Skeletal muscle cell (primary cell): ENCODE measurements at regions not wholly inside any gene's neighbourhood (a gene's known extent, or its start where the extent isn't known, plus 50 kb on each side); places are given as distances from the start of the nearest gene placed in this dataset.
A peak's percentile ranks its signal among the peaks of the same experiment; 100 is the strongest.
"Not testable (repeated sequence)": the region's sequence is repeated elsewhere in the genome, so short reads cannot be mapped to it uniquely, and the experiment has no call there.

Source experiments
- DNase-seq: peaks from one replicate; pipeline ENCODE4 v3.0.0-alpha.2; 2010; ENCODE audit warnings: low read depth
- H3K4me3 ChIP-seq: 2 replicates; pipeline ENCODE4 v1.5.1; 2011; ENCODE audit warnings: low read depth, mild to moderate bottlenecking, control low read depth, low read length, moderate library complexity

- H3K4me3 ChIP-seq, result no peak overlapping the region
- no peak for DNase-seq
Measured at GRCh38 chr5:83889971-83890745, 169.5 kb upstream of the HAPLN1 start.

DNA sequence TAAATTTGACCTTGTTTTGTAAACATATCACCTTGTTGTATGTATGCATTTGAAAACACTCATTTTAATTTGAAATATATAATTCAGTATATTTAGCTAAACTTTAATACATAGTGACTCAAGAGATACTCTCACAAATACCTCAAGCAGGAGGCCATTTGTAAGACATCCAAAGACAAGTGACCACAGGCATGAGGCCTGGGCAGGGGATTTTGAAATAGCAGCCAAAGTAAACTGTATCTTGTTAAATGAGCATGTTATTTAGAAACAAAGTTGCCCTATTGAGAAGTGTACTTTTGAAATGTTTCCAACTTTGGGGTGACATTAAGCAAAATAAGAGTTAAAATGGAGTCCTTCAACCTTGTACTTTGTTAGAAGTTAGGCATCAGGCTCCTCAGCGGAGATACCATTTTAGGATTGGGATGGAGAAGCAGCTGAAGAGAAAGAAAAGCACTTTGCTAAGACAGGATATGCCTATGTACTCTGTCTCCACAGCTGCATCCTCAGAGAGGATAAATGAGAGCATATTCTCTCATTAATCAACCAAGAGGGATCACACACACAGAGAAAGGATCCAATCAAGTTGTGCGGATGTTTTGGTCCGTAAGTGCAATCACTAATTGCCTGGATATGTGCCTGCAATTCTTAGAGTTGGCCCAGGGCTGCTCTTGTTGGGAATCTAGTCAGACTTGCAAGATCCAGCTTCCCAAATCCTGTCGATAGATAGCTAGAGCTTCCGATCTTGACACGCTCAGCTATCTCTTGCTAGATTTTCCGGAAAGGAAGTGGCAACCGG, 157.5 kb upstream of the HAPLN1 start:
- no peak overlapping the region for H3K4me3 ChIP-seq
- no peak for DNase-seq

DNA sequence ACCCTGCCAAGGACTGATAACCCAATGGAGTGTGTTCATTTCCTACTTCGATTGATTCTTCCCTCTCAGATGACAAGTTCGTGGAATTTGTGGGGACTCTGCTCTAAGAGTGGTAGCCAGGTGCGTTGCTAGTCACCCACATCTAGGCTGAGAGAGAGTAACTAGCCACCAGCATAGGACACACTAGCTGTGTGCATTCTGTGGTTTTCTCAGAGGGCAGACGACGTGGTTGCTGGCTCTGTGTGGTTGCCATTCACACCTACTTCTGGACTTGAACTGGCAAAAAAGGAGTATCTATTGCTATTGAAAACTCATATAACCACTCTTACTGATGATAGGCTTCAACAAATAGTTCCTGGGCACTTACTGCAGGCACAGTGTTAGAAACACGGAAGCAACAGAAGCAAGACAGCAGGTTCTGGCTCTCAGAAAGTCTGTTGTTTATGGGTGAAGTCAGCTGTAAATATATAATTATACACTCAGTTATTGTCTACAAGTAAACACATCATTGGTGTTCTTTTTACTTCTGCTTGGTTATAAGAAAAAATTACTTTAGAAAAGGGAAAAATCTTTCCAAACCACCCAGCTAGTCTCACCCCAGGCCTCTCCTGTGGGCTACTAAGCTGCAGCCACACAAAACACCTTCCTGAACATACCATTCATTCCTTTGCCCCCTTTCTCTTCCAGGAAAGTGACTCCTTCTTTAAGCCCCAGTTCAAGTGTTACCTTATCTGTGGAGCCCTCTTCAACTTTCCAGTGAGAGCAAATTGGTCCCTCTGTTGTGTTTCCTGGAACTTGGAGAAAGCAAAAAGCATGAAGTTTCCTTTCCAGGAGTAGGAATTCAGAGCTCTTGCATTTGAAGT, 151.1 kb upstream of the HAPLN1 start:
- DNase-seq, result no peak
- no peak overlapping the region for H3K4me3 ChIP-seq

DNA sequence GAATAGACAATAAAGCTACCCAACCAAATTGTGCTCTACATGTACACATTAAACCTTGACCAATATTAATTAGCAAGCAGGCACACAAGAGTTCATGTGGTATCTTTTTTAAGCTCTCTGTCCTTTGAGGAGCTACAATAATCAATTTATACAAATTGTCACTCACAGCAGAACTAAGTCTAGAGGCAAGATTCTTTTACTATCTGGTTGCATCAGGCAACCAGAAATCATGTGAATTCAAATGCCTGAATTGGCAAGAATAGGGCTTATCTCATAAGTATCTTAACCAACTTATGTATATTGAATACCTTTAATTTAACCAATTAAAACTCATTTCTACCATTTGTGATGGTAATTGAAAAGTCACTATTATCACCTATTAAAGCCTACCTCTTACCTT, 145.5 kb upstream of the HAPLN1 start:
- no peak for DNase-seq
- H3K4me3 ChIP-seq, result no peak overlapping the region

DNA sequence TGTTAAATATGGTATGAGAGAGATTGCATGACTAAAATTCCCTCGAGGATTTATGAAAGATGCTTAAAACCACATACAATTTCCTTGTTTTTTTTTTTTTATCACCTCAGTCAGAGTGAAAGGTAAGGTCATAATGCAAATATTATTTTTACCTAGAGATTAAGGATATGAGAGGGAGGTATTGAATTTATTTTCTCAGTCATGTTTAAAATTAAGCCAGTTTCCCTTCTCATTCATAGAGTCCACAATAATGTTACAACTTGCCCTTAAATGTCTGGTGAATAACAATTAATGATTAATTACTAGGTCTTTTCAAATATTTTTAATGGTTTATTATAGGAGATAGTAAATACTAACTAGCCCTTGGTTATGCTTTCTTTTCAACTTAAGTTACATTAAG, 144.9 kb upstream of the HAPLN1 start:
- no peak overlapping the region for H3K4me3 ChIP-seq
- DNase-seq, result no peak

- no peak overlapping the region for H3K4me3 ChIP-seq
- no peak for DNase-seq
Measured at GRCh38 chr5:83864652-83865051, 144.0 kb upstream of the HAPLN1 start.

GRCh38 chr5:83857341-83857740, 136.7 kb upstream of the HAPLN1 start:
- no peak overlapping the region for H3K4me3 ChIP-seq
- DNase-seq, result no peak

DNA sequence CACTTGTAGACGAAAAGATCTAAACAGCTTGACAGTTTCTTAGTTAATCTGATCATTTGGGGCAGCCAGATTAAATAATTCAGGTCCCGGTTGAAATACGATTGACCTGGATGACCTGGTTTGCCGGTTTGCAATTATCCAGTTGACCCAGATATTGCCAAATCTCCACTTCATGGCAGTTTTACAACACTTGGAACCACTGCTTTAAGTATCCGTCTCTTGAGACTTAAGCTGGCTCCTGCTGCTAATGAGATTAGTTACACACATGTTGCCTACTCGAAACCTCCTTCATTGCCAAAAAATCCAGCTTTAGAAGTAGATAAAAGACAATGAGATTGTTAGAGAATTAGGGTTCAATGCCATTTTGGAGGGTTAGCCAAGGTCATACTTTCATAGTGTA, 136.2 kb upstream of the HAPLN1 start:
- no peak for DNase-seq
- H3K4me3 ChIP-seq, result no peak overlapping the region

- not testable (repeated sequence) for DNase-seq
Measured at GRCh38 chr5:83850412-83850811, 129.8 kb upstream of the HAPLN1 start.

GRCh38 chr5:83848941-83849340, 128.3 kb upstream of the HAPLN1 start:
- DNase-seq, result no peak
- H3K4me3 ChIP-seq, result no peak overlapping the region

More at GRCh38 chr5:83850412-83850811, 129.8 kb upstream of the HAPLN1 start:
- H3K4me3 ChIP-seq, result not testable (repeated sequence)

DNA sequence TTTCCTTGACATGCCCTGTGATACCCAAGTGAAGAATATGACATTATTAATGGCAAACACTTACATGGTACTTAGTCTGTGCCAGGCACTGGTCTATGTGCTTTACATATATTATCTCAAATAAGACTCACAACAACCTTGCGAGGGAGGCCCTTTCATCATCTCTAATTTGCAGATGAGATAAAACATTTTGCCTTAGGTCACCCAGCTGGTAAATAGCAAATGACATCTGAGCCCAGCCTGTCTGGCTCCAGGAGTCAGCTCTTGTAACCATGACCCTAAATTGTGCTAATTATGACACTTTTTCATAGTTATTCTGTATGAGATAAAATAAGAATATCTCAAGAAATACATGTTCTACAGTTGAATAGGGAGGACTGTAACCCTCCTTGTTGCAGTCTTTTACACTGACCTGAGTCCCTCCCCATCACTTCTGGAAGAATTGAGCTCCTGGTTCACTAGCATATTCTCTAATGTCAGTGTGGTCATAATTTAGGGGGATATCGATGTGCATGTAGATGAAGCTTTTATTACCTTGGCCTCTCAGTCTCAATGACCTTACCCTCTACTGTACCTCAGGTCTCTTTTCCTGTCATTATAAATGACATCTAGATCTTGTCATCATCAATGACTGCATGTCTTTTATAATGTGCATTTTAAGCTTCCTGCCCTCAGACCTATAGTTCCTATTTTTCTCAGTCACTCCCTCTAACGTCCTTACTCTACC, 126.1 kb upstream of the HAPLN1 start:
- no peak for DNase-seq
- H3K4me3 ChIP-seq, result no peak overlapping the region

- no peak overlapping the region for H3K4me3 ChIP-seq
- peak; percentile 54 for DNase-seq
Measured at GRCh38 chr5:83844449-83845068, 123.9 kb upstream of the HAPLN1 start.

DNA sequence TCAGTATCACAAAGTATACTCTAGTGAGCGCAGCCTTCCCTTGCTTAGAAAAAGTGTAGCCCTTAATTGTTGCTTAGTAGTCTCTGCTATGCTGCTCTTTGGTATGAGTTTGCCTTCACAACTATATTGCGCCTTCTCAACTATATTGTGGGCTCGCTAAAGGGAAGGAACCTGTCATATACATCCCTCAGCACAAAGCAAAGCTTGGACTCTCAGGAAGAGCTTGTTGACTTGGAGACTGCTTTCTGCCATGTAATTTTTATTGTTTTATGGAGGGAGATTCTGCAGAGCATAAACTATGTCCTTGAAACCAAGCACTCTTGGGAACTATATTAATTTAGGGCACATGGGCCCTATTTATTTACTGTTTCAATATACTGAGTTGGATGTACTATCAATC, 119.1 kb upstream of the HAPLN1 start:
- no peak overlapping the region for H3K4me3 ChIP-seq
- no peak for DNase-seq

DNA sequence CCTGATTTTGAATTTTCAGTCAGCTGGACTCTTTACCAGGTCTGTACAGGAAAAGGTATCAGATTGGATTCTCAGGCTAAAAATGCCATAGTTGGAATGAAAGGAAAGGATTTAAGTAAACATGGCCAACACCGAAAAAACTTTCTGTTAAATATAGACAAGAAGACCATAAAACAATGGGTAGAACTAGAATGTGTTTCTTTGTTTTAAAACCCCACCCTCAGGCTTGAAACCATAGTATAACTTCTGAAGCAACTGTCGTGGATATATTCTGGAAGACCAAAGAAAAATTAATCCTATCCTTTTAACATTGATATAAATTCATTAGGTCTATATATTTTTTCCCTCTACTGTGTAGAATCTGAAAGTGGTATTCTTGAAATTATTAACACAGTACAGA, 118.6 kb upstream of the HAPLN1 start:
- DNase-seq, result no peak
- no peak overlapping the region for H3K4me3 ChIP-seq

- DNase-seq, result no peak
- no peak overlapping the region for H3K4me3 ChIP-seq
Measured at GRCh38 chr5:83837265-83837907, 116.7 kb upstream of the HAPLN1 start.

DNA sequence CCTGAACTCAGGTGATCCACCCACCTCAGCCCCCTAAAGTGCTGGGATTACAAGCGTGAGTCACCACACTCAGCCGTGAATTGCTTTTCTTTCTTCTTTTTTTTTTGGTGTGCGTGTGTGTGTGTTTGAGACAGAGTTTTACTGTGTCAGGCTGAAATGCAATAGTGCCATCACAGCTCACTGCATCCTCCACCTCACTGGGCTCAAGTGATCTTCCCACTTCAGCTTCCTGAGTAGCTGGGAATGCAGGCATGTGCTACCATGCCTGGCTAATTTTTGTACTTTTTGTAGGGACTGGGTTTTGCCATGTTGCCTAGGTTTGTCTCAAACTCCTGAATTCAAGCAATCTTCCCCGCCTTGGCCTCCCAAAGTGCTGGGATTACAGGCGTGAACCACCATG, 113.7 kb upstream of the HAPLN1 start:
- no peak for DNase-seq
- no peak overlapping the region for H3K4me3 ChIP-seq

- DNase-seq, result no peak
- no peak overlapping the region for H3K4me3 ChIP-seq
Measured at GRCh38 chr5:83831834-83832233, 111.2 kb upstream of the HAPLN1 start.

DNA sequence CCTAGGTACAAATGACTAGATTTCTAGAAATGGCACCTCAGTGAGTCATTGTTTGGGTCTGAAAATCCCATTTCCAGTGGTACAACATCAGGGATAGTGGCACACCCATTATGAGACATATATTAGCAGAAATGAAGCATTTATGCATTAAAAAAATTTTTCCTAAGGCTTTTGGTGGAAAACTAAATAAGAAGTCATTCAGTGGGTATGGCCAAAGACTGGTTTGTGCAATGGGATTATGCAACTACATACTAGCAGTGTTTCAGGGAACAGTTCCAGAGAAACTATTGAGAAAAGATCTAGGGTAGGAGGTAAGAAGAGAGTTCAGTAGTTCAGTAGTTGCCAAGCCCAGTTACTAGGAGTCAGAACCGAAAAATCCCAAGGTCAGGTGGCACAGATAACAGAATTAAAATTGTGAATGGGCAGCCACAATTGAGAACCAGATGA, 106.5 kb upstream of the HAPLN1 start:
- DNase-seq, result peak; percentile 3
- H3K4me3 ChIP-seq, result no peak overlapping the region
